ENCODE measurements at regions not wholly inside any gene's neighbourhood (a gene's known extent, or its start where the extent isn't known, plus 50 kb on each side); places are given as distances from the start of the nearest gene placed in this dataset.

DNA sequence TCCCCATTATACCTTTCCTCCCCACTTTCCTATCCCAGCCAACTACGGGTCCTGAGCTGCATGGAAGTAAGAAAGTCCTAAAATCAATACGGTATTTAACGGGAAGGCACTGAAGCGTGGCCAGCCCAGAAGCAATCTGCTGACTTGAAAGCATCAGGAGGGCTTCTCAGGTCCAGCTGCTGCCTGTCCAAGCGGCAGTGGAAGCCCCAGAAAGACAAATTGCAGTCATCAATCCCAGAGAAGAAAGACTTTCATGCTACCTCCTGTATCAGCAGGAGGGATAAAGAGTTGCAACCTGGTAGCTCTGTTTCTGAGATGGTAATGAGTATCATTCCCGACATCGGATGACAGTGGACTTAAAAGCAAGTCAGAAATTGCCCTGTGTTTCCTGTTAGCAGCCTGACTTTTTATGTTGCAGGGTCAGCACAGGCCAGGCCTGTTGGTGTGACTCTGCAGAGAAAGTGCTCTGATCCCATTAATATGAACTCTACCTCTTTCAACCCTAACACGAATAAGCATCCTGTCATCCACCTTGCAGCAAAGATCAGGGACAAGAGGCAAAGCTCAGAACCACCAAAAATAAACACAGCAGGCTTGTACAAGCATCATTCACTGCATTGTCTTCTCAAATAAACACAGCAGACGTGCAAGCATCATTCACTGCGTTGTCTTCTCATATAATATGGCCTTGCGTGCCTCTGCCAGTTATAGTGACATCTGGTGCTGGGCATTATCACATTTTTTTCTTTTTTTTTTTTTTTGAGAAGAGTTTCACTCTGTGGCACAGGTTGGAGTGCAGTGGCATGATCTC lies 358.6 kb upstream of the CDH11 start:
- ATAC-seq, result no peak
- intact Hi-C loops (cut with micrococcal nuclease), result no loop called here
- CTCF ChIA-PET, result no interaction called here

GRCh38 chr16:65476448-65476955 lies 354.6 kb upstream of the CDH11 start:
- Histone ChIP-seq H3K27ac (ENCODE audit: low read length) (no peak overlapping the region), H2AFZ (ENCODE audit: low read length) (no peak overlapping the region), H3K27me3 (ENCODE audit: low read length) (no peaks in the 10 kb centered on the region), H3K4me1 (ENCODE audit: insufficient read depth, low read length) (peaks cover 12% of the 10 kb centered on the region), H3K9me3 (ENCODE audit: low read length) (no peaks in the 10 kb centered on the region), H3K4me2 (ENCODE audit: low read length) (no peak overlapping the region), H3K79me2 (ENCODE audit: low read length) (no peaks in the 10 kb centered on the region), H3K9me2 (replicated peaks; ENCODE audit: low read length) (no peaks in the 10 kb centered on the region), H3K4me3 (ENCODE audit: low read length) (no peak overlapping the region), H4K20me1 (ENCODE audit: low read length) (no peaks in the 10 kb centered on the region), H3K9ac (ENCODE audit: low read length) (no peak overlapping the region), H3K36me3 (ENCODE audit: low read depth, low read length) (no peaks in the 10 kb centered on the region), H3F3A (ENCODE audit: low read length, unreplicated experiment) (no peaks in the 10 kb centered on the region)
- ChIA-PET POLR2A (ENCODE audit: unreplicated experiment) (no interaction called here), CTCF (no interaction called here)
- ATAC-seq, result no peak
- DNase-seq, result no peak
- TF ChIP-seq EZH2phosphoT487 (IDR thresholded peaks at IDR 0.05; ENCODE audit: borderline replicate concordance, low read length) (no peak), CTCF (conservative IDR thresholded peaks at IDR 0.05; ENCODE audit: low read depth, low read length) (no peak), EZH2 (IDR thresholded peaks at IDR 0.05; ENCODE audit: low read length, unreplicated experiment) (no peak)
- intact Hi-C loops (cut with micrococcal nuclease), result no loop called here
- BruUV-seq (replicated peaks), result no TSS peak

More for the DNA sequence above, 358.6 kb upstream of the CDH11 start:
- no peaks in the 10 kb centered on the region for H3K27me3 ChIP-seq (ENCODE audit: low read length)
- no peaks in the 10 kb centered on the region for H3K9me3 ChIP-seq (ENCODE audit: low read length)
- no peaks in the 10 kb centered on the region for H3K79me2 ChIP-seq (ENCODE audit: low read length)
- H3F3A ChIP-seq (ENCODE audit: low read length, unreplicated experiment), result no peaks in the 10 kb centered on the region
- TF ChIP-seq EZH2phosphoT487 (IDR thresholded peaks at IDR 0.05; ENCODE audit: borderline replicate concordance, low read length) (no peak), EZH2 (IDR thresholded peaks at IDR 0.05; ENCODE audit: low read length, unreplicated experiment) (no peak), CTCF (conservative IDR thresholded peaks at IDR 0.05; ENCODE audit: low read depth, low read length) (no peak)
- no TSS peak for BruUV-seq (replicated peaks)
- no peaks in the 10 kb centered on the region for H3K9me2 ChIP-seq (replicated peaks; ENCODE audit: low read length)
- H2AFZ ChIP-seq (ENCODE audit: low read length), result no peak overlapping the region
- POLR2A ChIA-PET (ENCODE audit: unreplicated experiment), result no interaction called here
- no peak overlapping the region for H3K4me3 ChIP-seq (ENCODE audit: low read length)
- no peak overlapping the region for H3K9ac ChIP-seq (ENCODE audit: low read length)
- H3K27ac ChIP-seq (ENCODE audit: low read length), result no peak overlapping the region
- no peaks in the 10 kb centered on the region for H3K36me3 ChIP-seq (ENCODE audit: low read depth, low read length)
- peaks cover 22% of the 10 kb centered on the region for H3K4me1 ChIP-seq (ENCODE audit: insufficient read depth, low read length)
- no peak for DNase-seq
- no peak overlapping the region for H3K4me2 ChIP-seq (ENCODE audit: low read length)
- no peaks in the 10 kb centered on the region for H4K20me1 ChIP-seq (ENCODE audit: low read length)

DNA sequence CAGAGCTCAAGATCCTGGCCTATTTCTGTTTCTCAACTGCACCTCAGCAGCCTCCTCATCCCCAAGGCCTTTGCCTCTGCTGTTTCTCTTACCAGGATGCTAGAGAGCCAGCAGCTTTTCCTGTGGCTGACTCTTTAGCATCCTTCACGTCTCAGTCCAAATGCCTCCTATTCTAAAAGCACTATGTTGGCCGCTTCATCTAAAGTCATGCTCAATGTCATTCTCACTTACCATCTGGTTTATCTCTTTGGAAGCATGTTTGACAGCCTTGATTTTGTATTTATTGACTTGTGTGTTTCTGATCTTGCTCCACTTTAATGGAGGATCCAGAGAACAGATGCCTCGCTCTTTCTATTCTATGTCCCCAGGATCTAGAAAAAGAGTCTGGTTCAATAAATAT lies 351.8 kb upstream of the CDH11 start:
- ATAC-seq (no peak), DNase-seq (no peak)
- Histone ChIP-seq H3K27me3 (ENCODE audit: low read length) (no peaks in the 10 kb centered on the region), H3K9me3 (ENCODE audit: low read length) (no peaks in the 10 kb centered on the region), H4K20me1 (ENCODE audit: low read length) (no peaks in the 10 kb centered on the region), H3K9ac (ENCODE audit: low read length) (no peak overlapping the region), H3K4me3 (ENCODE audit: low read length) (no peak overlapping the region), H2AFZ (ENCODE audit: low read length) (no peak overlapping the region), H3K4me1 (ENCODE audit: insufficient read depth, low read length) (no peaks in the 10 kb centered on the region), H3K79me2 (ENCODE audit: low read length) (no peaks in the 10 kb centered on the region), H3K27ac (ENCODE audit: low read length) (no peak overlapping the region), H3K36me3 (ENCODE audit: low read depth, low read length) (no peaks in the 10 kb centered on the region), H3K9me2 (replicated peaks; ENCODE audit: low read length) (no peaks in the 10 kb centered on the region), H3F3A (ENCODE audit: low read length, unreplicated experiment) (no peaks in the 10 kb centered on the region), H3K4me2 (ENCODE audit: low read length) (no peak overlapping the region)
- intact Hi-C loops (cut with micrococcal nuclease), result no loop called here
- no TSS peak for BruUV-seq (replicated peaks)
- TF ChIP-seq EZH2phosphoT487 (IDR thresholded peaks at IDR 0.05; ENCODE audit: borderline replicate concordance, low read length) (no peak), EZH2 (IDR thresholded peaks at IDR 0.05; ENCODE audit: low read length, unreplicated experiment) (no peak), CTCF (conservative IDR thresholded peaks at IDR 0.05; ENCODE audit: low read depth, low read length) (no peak)
- ChIA-PET POLR2A (ENCODE audit: unreplicated experiment) (no interaction called here), CTCF (no interaction called here)
